ENCODE measurements at regions not wholly inside any gene's neighbourhood (a gene's known extent, or its start where the extent isn't known, plus 50 kb on each side); places are given as distances from the start of the nearest gene placed in this dataset.

DNA sequence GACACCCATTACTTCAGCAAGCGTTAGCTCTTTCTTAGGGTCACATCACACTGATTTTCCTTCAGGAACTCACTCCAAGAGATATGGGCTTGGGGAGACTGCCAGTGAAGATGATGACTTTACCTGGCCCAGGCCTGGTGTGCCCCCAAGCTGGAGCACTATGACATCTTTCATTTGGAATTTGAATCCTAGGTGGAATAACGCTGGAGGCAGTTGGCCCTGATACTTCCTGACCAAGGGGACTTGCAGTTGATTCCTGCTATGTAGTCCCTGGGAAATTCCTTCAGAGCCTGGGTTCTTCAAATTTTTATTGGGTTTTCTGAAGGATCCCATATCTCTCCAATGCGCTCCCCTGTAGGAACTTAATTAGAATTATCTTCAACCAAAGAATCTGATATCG, 114.9 kb upstream of the GUCA2B start:
- Histone ChIP-seq H3K36me3 (replicated peaks) (no peaks in the 10 kb centered on the region), H3K27me3 (replicated peaks) (no peaks in the 10 kb centered on the region), H3K4me3 (ENCODE audit: low read depth, low read length) (no peak overlapping the region), H3K27ac (no peak overlapping the region)
- TF ChIP-seq, protein P1, sequence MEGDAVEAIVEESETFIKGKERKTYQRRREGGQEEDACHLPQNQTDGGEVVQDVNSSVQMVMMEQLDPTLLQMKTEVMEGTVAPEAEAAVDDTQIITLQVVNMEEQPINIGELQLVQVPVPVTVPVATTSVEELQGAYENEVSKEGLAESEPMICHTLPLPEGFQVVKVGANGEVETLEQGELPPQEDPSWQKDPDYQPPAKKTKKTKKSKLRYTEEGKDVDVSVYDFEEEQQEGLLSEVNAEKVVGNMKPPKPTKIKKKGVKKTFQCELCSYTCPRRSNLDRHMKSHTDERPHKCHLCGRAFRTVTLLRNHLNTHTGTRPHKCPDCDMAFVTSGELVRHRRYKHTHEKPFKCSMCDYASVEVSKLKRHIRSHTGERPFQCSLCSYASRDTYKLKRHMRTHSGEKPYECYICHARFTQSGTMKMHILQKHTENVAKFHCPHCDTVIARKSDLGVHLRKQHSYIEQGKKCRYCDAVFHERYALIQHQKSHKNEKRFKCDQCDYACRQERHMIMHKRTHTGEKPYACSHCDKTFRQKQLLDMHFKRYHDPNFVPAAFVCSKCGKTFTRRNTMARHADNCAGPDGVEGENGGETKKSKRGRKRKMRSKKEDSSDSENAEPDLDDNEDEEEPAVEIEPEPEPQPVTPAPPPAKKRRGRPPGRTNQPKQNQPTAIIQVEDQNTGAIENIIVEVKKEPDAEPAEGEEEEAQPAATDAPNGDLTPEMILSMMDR (IDR thresholded peaks at IDR 0.05; ENCODE audit: low read depth, low read length, missing control alignments), result no peak
- in situ Hi-C loops (cut with HindIII; ENCODE audit: low pct_ligation_motif_present, low sequenced_read_pairs), result no loop called here
- DNase-seq, result no peak

DNA sequence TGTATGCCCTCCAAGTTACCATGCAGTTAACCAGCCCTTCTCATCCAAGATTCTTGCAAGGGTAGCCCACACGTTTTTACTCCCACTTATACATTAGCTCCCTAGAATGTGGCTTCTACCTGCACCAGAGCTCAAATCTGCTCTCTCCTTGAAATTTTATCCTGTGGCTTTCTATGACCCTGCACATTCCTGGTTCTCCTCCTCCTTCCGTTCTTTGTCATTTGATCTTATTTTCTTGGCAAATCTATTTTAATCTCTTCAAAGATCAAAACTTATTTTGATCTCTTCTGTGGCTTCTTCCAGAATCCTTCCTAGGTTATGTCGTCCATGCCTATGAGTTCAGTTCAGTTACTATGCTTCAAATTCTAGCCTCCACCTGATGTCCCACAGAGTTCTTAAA, 115.6 kb upstream of the GUCA2B start:
- in situ Hi-C loops (cut with HindIII; ENCODE audit: low pct_ligation_motif_present, low sequenced_read_pairs), result no loop called here
- Histone ChIP-seq H3K27ac (no peak overlapping the region), H3K4me3 (ENCODE audit: low read depth, low read length) (no peak overlapping the region), H3K27me3 (replicated peaks) (no peaks in the 10 kb centered on the region), H3K36me3 (replicated peaks) (no peaks in the 10 kb centered on the region)
- no peak for DNase-seq
- TF ChIP-seq, protein P1 (IDR thresholded peaks at IDR 0.05; ENCODE audit: low read depth, low read length, missing control alignments), result no peak

DNA sequence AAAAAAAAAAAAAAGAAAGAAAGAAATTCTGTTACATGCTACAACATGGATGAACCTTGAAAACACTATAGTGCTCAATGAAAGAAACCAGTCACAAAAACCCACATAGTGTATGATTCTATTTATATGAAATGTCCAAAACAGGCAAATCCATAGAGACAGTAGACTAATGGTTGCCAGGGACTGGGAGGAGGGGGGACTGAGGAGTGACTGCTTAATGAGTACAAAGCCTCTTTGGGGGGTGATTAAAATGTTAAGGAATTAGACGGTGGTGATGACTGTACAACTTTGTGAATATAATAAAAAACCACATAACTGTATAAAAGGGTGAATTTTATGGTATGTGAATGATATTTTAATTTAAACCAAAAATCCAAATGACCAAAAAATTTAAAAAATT, 116.0 kb upstream of the GUCA2B start:
- H3K27ac ChIP-seq, result no peak overlapping the region
- H3K36me3 ChIP-seq (replicated peaks), result no peaks in the 10 kb centered on the region
- in situ Hi-C loops (cut with HindIII; ENCODE audit: low pct_ligation_motif_present, low sequenced_read_pairs), result no loop called here
- no peak for DNase-seq
- H3K27me3 ChIP-seq (replicated peaks), result no peaks in the 10 kb centered on the region
- TF ChIP-seq, protein P1 (IDR thresholded peaks at IDR 0.05; ENCODE audit: low read depth, low read length, missing control alignments), result no peak
- H3K4me3 ChIP-seq (ENCODE audit: low read depth, low read length), result no peak overlapping the region

DNA sequence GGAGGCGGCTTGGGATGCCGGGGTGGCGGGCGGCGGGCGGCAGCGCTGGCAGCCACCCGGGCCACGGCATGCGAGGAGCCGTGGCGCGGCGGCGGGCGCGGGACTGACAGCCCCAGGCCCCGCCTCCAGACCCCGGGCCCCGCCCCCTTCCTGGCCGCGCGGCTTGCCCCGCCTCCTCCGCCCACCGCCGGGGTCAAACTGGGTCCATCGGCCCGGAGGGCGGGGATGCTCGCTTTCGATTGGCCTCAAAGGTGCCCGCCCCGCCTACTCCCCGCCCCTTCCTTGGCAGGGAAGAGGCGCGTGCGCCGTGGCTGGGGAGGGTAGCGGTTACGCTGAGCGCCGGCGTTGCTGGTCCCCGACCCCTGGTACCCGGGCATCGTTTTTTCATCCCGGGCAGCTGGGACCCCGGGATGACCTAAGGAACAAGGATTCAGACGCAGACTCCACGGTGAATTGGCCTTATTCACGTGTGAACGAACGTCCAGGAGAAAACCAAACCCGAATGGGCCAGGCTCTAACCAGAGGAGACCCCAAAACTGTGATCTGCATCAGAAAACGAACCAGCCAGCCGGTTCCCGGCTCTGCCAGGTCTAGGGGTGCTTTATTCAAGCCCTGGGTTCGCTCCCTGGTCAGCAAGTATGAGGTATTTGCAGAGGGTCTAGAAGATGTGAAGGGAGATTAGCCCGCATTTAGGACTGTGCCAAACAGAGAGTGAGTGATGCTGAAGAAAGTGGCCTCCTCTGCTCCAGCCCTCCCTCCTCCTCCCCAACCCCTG, 117.2 kb upstream of the GUCA2B start:
- H3K27me3 ChIP-seq (replicated peaks), result no peaks in the 10 kb centered on the region
- peak; percentile 93 for DNase-seq
- in situ Hi-C loops (cut with HindIII; ENCODE audit: low pct_ligation_motif_present, low sequenced_read_pairs), result no loop called here
- H3K27ac ChIP-seq, result peak overlapping the region; percentile 78
- H3K4me3 ChIP-seq (ENCODE audit: low read depth, low read length), result peak overlapping the region; percentile 82
- TF ChIP-seq, protein P1 (IDR thresholded peaks at IDR 0.05; ENCODE audit: low read depth, low read length, missing control alignments), result no peak
- no peaks in the 10 kb centered on the region for H3K36me3 ChIP-seq (replicated peaks)

DNA sequence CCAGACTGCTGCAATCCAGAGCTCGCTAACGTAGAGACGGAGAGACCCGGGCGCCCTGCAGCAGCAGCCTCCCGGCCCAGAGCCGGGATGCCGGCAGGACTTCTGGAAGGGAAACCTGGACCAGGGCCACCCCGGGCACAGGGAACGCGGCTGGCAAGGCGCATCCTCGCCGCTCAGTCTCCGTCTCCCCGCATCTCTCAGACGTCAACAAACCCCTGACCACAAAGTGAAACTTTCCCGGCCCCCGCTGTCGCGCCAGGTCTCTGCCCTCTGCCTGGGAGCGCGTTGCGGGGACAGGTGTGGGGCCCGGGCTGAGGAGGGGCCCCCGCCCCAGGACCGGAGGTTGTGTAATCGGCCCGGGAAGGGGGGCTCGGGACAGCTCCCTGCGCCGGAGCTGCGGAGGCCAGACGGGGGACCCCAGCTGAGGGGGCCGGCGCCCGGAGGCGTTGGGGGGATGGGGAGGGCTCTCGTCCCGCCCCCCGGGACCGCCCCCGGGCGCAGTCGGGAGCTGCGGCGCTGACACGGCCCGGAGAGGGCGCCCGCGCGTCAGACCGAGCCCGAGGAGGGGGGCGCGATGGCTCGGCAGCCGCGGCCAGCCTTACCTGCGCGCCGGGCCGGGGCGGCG, 116.6 kb upstream of the HIVEP3 start:
- peak overlapping the region; percentile 78 for H3K27ac ChIP-seq
- TF ChIP-seq, protein P1 (IDR thresholded peaks at IDR 0.05; ENCODE audit: low read depth, low read length, missing control alignments), result peak; percentile 32
- DNase-seq, result peak; percentile 34
- H3K27me3 ChIP-seq (replicated peaks), result no peaks in the 10 kb centered on the region
- in situ Hi-C loops (cut with HindIII; ENCODE audit: low pct_ligation_motif_present, low sequenced_read_pairs), result no loop called here
- H3K36me3 ChIP-seq (replicated peaks), result no peaks in the 10 kb centered on the region
- H3K4me3 ChIP-seq (ENCODE audit: low read depth, low read length), result peak overlapping the region; percentile 82

All from brain microvascular endothelial cell (primary cell).